Activated naive CD8-positive, alpha-beta T cell treated with anti-CD3 and anti-CD28 coated beads for 36 hours (primary cell): ENCODE measurements at regions not wholly inside any gene's neighbourhood (a gene's known extent, or its start where the extent isn't known, plus 50 kb on each side); places are given as distances from the start of the nearest gene placed in this dataset.
"Not testable (repeated sequence)": the region's sequence is repeated elsewhere in the genome, so short reads cannot be mapped to it uniquely, and the experiment has no call there.

Experiments
- DNase-seq: peaks from one replicate; pipeline ENCODE4 v3.0.0; 2021
- H3K27ac Mint-ChIP-seq: one replicate; pipeline ENCODE4 v1.8.0; 2022; ENCODE audit warnings: mild to moderate bottlenecking, moderate library complexity, mixed read lengths
- H3K27me3 Mint-ChIP-seq: one replicate; pipeline ENCODE4 v1.8.0; 2022; ENCODE audit warnings: mild to moderate bottlenecking, mixed read lengths
- H3K36me3 Mint-ChIP-seq: one replicate; pipeline ENCODE4 v1.8.0; 2021; ENCODE audit warnings: mild to moderate bottlenecking, mixed read lengths
- H3K4me1 Mint-ChIP-seq: one replicate; pipeline ENCODE4 v1.8.0; 2021; ENCODE audit warnings: mixed read lengths
- H3K4me3 Mint-ChIP-seq: one replicate; pipeline ENCODE4 v1.8.0; 2022; ENCODE audit warnings: mild to moderate bottlenecking, moderate library complexity, mixed read lengths
- H3K9me3 Mint-ChIP-seq: one replicate; pipeline ENCODE4 v1.8.0; 2022; ENCODE audit warnings: mixed read lengths

DNA sequence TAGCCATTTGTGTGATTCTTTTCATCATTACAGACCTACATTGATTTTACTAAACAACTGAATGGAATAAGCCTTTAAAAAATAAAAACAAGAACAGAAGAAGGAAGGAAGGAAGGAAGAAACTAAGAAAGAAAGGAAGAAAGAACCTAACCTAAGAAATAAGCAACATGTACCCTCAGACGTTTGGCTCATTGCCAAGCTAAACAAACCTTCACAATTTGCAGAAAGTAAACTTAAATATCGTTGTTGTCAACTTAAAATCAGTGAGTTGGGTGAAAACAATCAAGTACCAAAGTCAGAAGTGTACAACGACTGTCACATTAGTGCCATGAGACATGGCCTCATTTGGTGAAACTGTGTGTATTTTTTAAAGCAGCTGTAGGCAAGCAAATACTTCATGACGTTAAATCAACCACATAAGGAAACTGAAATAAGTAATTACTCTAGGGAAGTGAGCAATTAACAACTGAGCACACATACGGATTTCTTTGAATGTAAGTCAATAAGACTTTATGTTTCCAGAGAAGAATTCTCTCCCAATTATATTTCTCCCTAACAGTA, 313.1 kb upstream of the TMPRSS15 start:
- DNase-seq, result no peak
- Mint-ChIP-seq H3K36me3 (no peaks in the 10 kb centered on the region), H3K27me3 (no peaks in the 10 kb centered on the region), H3K27ac (no peak overlapping the region), H3K4me3 (no peak overlapping the region), H3K4me1 (no peaks in the 10 kb centered on the region), H3K9me3 (peaks cover 5% of the 10 kb centered on the region)

DNA sequence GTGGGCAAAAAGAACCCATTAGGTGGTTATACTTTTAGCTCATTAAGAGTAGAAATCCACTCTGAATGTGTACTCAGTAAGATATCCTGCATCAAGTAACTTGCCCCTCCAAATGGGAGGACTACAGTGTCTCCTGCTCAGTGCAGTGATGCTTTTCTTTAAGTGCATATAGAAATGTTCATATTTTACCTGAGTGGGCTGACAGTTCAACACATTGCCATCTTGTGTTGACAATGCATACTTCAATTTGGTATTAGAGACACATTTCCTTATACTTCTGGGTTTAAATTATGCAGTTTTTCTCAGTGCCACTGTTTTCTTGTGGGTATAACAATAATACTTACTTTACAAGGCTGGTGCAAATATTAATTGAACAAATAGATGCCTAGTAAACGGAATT, 318.6 kb upstream of the TMPRSS15 start:
- Mint-ChIP-seq H3K4me1 (no peaks in the 10 kb centered on the region), H3K27me3 (no peaks in the 10 kb centered on the region), H3K4me3 (no peak overlapping the region), H3K36me3 (no peaks in the 10 kb centered on the region), H3K27ac (no peak overlapping the region), H3K9me3 (peaks cover 6% of the 10 kb centered on the region)
- DNase-seq, result no peak

DNA sequence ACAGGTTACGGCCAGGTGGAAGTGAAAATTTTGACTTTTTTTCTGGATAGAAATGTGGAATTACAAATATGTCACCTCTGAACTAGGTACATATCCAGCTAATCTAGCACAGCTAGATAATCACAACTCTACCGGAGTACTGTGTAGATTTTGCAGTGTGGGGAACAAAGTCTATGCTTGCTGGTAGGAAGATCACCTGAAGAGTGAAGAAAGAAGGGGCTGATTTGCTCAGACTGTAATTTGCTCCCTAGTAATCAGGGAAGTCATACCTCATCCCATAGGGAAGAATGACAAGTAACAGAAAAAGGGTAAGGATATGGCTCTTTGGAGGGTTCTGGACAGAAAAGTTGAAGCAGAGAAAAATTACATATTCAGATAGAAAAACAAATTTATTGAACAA, 319.6 kb upstream of the TMPRSS15 start:
- H3K27me3 Mint-ChIP-seq, result no peaks in the 10 kb centered on the region
- H3K4me1 Mint-ChIP-seq, result no peaks in the 10 kb centered on the region
- H3K36me3 Mint-ChIP-seq, result no peaks in the 10 kb centered on the region
- DNase-seq, result no peak
- H3K9me3 Mint-ChIP-seq, result peaks cover 2% of the 10 kb centered on the region
- no peak overlapping the region for H3K4me3 Mint-ChIP-seq
- H3K27ac Mint-ChIP-seq, result no peak overlapping the region

- DNase-seq, result no peak
- Mint-ChIP-seq H3K27ac (no peak overlapping the region), H3K9me3 (peaks cover 2% of the 10 kb centered on the region), H3K36me3 (no peaks in the 10 kb centered on the region), H3K4me3 (no peak overlapping the region), H3K4me1 (no peaks in the 10 kb centered on the region), H3K27me3 (no peaks in the 10 kb centered on the region)
Observed at GRCh38 chr21:18725653-18726052, 322.1 kb upstream of the TMPRSS15 start.

DNA sequence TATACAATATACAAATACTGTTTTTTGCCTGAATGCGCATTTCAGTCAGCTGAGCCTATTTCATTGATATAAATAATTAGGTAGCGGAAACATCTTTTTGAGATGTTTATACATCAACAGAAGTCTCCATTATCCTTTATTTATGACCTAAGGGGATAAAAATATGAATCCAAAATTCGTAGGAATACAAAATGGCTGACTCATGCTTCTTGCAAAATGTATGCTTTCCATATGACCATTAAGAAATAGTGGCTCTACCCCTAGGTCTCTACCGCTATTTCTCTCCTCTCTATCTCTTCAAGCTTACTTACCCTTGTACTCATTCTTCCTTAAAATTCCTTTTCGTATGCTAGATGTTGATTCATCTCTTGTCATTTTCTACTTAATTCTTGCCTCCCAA, 338.4 kb upstream of the TMPRSS15 start:
- H3K4me3 Mint-ChIP-seq, result no peak overlapping the region
- no peak for DNase-seq
- no peak overlapping the region for H3K27ac Mint-ChIP-seq
- H3K4me1 Mint-ChIP-seq, result no peaks in the 10 kb centered on the region
- no peaks in the 10 kb centered on the region for H3K27me3 Mint-ChIP-seq
- H3K36me3 Mint-ChIP-seq, result no peaks in the 10 kb centered on the region
- peaks cover 4% of the 10 kb centered on the region for H3K9me3 Mint-ChIP-seq

DNA sequence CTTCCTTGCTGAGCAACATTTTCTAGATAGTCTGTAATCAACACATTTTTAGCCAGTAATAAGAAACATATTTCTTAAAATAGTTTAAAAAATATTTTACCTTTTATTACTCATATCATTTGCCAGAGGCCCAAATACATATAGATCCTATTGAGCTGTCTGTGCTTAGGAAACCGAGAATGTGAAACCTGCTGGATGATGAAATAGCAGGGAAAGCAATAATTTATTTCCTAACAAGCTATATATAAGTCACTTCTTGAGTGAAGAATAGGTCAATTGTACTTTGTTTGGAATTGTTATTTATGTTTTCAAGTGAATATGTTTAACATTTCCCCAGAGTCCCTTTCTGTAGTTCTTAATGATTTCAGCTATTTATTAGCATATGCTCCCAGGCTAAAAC, 339.9 kb upstream of the TMPRSS15 start:
- Mint-ChIP-seq H3K27ac (no peak overlapping the region), H3K9me3 (peaks cover 3% of the 10 kb centered on the region), H3K36me3 (no peaks in the 10 kb centered on the region), H3K4me1 (no peaks in the 10 kb centered on the region), H3K4me3 (no peak overlapping the region), H3K27me3 (no peaks in the 10 kb centered on the region)
- DNase-seq, result no peak

DNA sequence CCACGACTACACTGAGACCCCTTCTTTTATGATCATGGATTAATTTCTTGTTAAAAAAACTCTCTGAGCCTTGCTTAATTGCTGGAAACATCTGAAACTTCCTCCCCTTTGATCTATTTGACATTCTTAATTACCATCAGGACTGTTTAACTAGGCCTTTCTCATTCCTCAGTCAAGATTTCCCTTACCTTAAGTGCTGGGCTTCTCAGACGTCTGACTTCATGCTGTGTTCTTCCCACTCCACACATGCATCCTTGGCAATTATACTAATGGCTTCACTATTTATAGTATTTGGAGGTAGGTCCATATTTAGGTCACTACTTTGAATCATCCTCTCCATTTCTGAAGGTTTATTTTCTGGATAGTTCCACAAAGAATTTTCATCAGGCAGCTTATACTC, 341.3 kb upstream of the TMPRSS15 start:
- peaks cover 5% of the 10 kb centered on the region for H3K9me3 Mint-ChIP-seq
- H3K27me3 Mint-ChIP-seq, result no peaks in the 10 kb centered on the region
- no peaks in the 10 kb centered on the region for H3K4me1 Mint-ChIP-seq
- no peaks in the 10 kb centered on the region for H3K36me3 Mint-ChIP-seq
- DNase-seq, result no peak
- H3K4me3 Mint-ChIP-seq, result no peak overlapping the region
- H3K27ac Mint-ChIP-seq, result no peak overlapping the region

DNA sequence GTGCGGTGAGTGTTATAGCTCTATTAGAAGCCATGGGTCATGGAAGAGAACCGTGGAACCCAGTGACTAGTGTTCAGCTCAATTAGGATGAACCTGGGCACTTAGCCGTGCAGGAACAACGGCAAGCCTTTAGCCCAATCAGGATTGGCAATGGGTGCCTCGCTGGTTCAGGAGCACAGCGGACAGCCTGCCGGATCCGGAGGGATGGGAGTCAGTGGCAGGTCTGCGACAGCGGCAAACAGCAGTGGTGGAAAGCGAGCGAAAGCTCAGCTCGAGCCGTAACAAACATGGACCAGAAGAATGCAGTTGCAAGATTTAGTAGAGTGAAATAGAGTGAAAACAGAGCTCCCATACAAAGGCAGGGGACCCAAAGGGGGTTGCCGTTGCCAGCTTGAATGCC, 349.3 kb upstream of the TMPRSS15 start:
- not testable (repeated sequence) for H3K4me3 Mint-ChIP-seq, H3K9me3 Mint-ChIP-seq, H3K27me3 Mint-ChIP-seq, H3K27ac Mint-ChIP-seq, H3K36me3 Mint-ChIP-seq, H3K4me1 Mint-ChIP-seq, DNase-seq

- H3K27ac Mint-ChIP-seq, H3K4me3 Mint-ChIP-seq, H3K9me3 Mint-ChIP-seq, H3K27me3 Mint-ChIP-seq, H3K4me1 Mint-ChIP-seq, H3K36me3 Mint-ChIP-seq, DNase-seq: not testable (repeated sequence)
Observed at GRCh38 chr21:18756272-18756671, 352.7 kb upstream of the TMPRSS15 start.

DNA sequence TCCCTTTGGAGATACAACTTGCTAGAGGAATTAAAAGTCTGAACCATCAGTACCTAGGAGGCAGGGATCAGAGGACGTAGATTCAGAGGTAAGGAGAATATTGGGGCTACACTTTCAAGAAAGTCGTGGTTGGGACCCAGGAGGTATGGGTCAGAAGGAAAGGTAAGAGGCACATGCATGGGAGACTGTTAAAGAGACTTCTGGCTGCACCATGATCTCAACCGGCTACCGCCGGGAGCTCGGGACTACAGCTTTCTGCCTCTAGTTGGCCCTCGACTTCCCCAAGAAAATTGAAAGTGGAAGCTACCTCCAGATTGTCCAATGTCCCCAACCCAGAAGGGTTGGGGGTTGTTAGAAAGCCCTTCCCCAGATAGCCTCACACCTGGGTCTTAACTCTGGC, 355.7 kb upstream of the TMPRSS15 start:
- Mint-ChIP-seq H3K4me3 (no peak overlapping the region), H3K27ac (no peak overlapping the region), H3K27me3 (no peaks in the 10 kb centered on the region), H3K9me3 (no peaks in the 10 kb centered on the region), H3K4me1 (no peaks in the 10 kb centered on the region), H3K36me3 (no peaks in the 10 kb centered on the region)
- DNase-seq, result no peak

DNA sequence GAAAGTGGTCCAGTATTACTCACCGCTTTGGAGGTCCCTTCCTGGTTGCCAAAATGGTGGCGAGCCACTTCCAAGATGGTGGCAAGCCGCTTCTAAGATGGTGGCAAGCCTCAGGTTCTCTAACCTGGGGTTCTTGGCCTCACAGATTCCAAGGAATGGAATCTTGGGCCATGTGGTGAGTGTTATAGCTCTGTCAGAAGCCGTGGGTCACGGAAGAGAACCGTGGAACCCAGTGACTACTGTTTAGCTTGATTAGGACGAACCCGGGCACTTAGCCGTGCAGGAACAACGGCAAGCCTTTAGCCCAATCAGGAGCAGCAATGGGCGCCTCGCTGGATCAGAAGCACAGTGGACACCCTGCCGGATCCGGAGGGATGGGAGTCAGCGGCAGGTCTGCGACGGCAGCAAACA, 356.2 kb upstream of the TMPRSS15 start:
- no peaks in the 10 kb centered on the region for H3K27me3 Mint-ChIP-seq
- H3K9me3 Mint-ChIP-seq, result no peaks in the 10 kb centered on the region
- H3K4me1 Mint-ChIP-seq, result no peaks in the 10 kb centered on the region
- H3K4me3 Mint-ChIP-seq, result no peak overlapping the region
- DNase-seq, result no peak
- H3K36me3 Mint-ChIP-seq, result no peaks in the 10 kb centered on the region
- H3K27ac Mint-ChIP-seq, result no peak overlapping the region

- H3K27ac Mint-ChIP-seq, result no peak overlapping the region
- H3K27me3 Mint-ChIP-seq, result no peaks in the 10 kb centered on the region
- no peak for DNase-seq
- H3K9me3 Mint-ChIP-seq, result no peaks in the 10 kb centered on the region
- H3K36me3 Mint-ChIP-seq, result no peaks in the 10 kb centered on the region
- H3K4me3 Mint-ChIP-seq, result no peak overlapping the region
- H3K4me1 Mint-ChIP-seq, result no peaks in the 10 kb centered on the region
Observed at GRCh38 chr21:18760247-18760646, 356.7 kb upstream of the TMPRSS15 start.

DNA sequence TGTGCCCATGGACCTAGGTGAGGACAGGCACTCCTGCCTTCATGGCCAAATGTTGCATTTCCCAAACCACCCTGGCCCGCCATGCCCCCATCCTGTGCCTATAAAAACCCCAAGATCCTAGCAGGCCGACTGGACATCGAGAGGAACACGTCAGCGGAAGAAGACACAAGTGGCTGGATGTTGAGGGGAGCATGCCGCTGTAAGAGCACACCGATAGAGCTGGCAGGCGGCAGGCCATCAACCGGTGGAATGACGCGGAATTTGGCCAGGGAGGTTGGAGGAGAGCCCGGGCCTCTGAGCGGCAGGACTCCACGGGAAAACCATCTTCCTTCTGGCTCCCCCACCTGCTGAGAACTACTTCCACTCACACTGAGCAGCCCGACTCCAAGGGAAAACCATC, 361.1 kb upstream of the TMPRSS15 start:
- Mint-ChIP-seq H3K36me3 (no peaks in the 10 kb centered on the region), H3K4me3 (no peak overlapping the region), H3K27ac (no peak overlapping the region), H3K4me1 (no peaks in the 10 kb centered on the region), H3K27me3 (no peaks in the 10 kb centered on the region), H3K9me3 (peaks cover 3% of the 10 kb centered on the region)
- no peak for DNase-seq

DNA sequence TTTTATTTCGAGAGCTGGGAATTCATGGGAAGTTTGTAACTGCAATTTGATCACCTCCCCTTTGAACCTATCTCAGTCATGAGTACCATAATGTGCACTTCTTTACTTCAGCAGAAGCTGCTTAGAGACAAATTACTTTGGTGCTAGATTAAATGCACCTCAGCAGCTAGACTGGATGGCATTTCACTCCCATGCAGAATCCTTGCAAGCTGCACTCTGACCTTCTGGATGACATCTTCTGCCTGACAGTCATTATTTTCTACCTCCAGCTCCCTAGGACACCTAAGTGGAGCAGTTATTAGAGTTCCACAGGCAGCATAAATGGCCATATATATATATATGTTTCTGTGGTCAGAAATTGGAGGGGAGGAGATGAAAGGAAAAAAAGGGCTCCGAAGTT, 366.0 kb upstream of the TMPRSS15 start:
- Mint-ChIP-seq H3K27ac (no peak overlapping the region), H3K36me3 (no peaks in the 10 kb centered on the region), H3K27me3 (no peaks in the 10 kb centered on the region), H3K9me3 (peaks cover 4% of the 10 kb centered on the region), H3K4me1 (no peaks in the 10 kb centered on the region), H3K4me3 (no peak overlapping the region)
- DNase-seq, result no peak

DNA sequence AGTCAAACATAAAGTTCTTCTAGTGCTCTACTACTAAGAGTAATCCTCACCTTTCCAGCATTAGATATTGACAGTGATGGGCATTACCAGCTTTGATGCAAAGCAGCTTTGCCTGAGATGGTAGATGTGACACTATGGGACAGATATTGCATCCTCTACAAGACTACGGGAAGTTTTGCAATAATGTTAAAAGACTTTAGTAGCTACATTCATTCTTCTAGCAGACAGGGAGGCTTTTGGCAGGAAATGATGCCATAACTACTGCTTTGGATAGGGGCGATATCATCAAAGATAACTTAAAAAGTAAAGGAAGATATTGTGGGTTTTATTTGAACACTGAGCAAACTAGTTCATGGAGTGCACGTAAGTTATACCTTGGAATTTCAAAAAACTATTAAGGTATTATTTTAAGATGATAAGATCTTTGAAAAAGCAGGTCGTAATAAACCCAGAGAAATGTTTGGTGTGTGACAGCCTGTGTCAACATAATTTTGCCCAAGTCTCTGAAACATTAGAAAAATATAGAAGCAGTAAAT, 368.3 kb upstream of the TMPRSS15 start:
- no peaks in the 10 kb centered on the region for H3K4me1 Mint-ChIP-seq
- H3K27ac Mint-ChIP-seq, result no peak overlapping the region
- H3K4me3 Mint-ChIP-seq, result no peak overlapping the region

DNA sequence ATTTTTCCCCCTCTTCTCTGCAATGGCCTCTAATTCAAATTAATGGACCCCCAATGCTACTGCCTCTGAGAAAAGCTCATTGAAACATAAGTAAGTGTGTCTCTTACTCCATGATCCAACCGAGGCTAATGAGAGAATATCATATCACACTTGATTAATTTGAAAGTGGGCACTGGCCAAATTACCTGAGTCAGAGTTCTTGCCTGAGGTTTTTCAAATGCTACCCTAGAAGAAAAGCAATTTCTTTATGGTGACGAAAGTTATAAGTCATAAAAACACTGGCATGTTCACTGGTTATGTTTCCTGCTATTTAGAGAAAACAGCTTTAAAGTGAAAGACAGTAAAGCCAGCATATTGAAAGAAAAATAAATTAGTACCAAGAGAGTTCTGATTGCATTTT, 368.8 kb upstream of the TMPRSS15 start:
- no peak overlapping the region for H3K27ac Mint-ChIP-seq
- no peaks in the 10 kb centered on the region for H3K36me3 Mint-ChIP-seq
- H3K27me3 Mint-ChIP-seq, result no peaks in the 10 kb centered on the region
- H3K4me1 Mint-ChIP-seq, result no peaks in the 10 kb centered on the region
- H3K9me3 Mint-ChIP-seq, result peaks cover 2% of the 10 kb centered on the region
- no peak for DNase-seq
- H3K4me3 Mint-ChIP-seq, result no peak overlapping the region

More for the DNA sequence above, 368.3 kb upstream of the TMPRSS15 start:
- H3K9me3 Mint-ChIP-seq, result peaks cover 2% of the 10 kb centered on the region
- no peaks in the 10 kb centered on the region for H3K36me3 Mint-ChIP-seq
- no peak for DNase-seq
- no peaks in the 10 kb centered on the region for H3K27me3 Mint-ChIP-seq

GRCh38 chr21:18772897-18773296, 369.3 kb upstream of the TMPRSS15 start:
- DNase-seq, result no peak
- peaks cover 2% of the 10 kb centered on the region for H3K9me3 Mint-ChIP-seq
- H3K27ac Mint-ChIP-seq, result no peak overlapping the region
- no peak overlapping the region for H3K4me3 Mint-ChIP-seq
- H3K4me1 Mint-ChIP-seq, result no peaks in the 10 kb centered on the region
- H3K27me3 Mint-ChIP-seq, result no peaks in the 10 kb centered on the region
- no peaks in the 10 kb centered on the region for H3K36me3 Mint-ChIP-seq
